ENCODE measurements at regions not wholly inside any gene's neighbourhood (a gene's known extent, or its start where the extent isn't known, plus 50 kb on each side); places are given as distances from the start of the nearest gene placed in this dataset.

GRCh38 chr1:114314576-114314975, 160.9 kb upstream of the SYT6 start:
- no peak for DNase-seq (ENCODE audit: low read depth in 2 of 2)

DNA sequence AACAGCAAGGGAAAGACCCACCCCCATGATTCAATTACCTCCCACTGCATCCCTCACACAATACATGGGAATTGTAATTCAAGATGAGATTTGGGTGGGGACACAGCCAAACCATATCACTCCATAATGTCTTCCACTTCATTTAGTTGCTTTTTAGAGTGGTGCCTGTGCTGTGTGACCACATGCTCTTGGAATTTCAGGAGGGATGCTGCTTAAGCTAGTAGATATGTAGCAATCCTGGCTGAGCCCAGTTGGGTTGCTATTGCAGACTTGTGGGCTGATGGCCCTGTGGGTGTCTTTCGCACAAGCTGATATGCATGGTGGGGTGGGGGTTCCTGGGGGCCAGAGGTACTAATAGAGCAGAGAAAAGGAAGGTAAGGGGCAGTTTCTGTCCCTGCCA, 160.4 kb upstream of the SYT6 start:
- DNase-seq (ENCODE audit: low read depth in 2 of 2): no peak

- no peak for DNase-seq (ENCODE audit: low read depth in 2 of 2)
Observed at GRCh38 chr1:114310695-114311271, 157.1 kb upstream of the SYT6 start.

- no peak for DNase-seq (ENCODE audit: low read depth in 2 of 2)
Observed at GRCh38 chr1:114302821-114303220, 149.2 kb upstream of the SYT6 start.

- no peak for DNase-seq (ENCODE audit: low read depth in 2 of 2)
Observed at GRCh38 chr1:114299331-114299975, 145.8 kb upstream of the SYT6 start.

DNA sequence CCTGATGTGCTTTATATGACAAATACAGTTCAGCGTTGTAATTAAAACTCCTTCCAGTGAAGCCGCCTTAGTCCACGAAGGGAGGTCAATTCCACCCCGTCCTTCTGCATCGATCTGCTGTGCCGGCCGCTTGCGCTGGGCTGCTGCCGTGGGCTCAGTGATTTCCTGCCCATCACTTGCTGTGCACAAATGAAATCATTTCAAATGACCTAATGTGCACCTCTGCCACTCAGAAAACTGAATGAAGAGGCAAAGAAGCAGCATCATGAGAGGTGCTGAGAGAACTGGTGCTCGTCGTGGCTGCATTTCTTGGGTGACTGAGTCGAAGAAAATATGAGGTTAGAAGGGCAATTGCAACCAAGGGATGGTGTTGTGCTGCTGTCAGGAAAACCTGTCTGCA, 144.3 kb upstream of the SYT6 start:
- no peak for DNase-seq (ENCODE audit: low read depth in 2 of 2)

DNA sequence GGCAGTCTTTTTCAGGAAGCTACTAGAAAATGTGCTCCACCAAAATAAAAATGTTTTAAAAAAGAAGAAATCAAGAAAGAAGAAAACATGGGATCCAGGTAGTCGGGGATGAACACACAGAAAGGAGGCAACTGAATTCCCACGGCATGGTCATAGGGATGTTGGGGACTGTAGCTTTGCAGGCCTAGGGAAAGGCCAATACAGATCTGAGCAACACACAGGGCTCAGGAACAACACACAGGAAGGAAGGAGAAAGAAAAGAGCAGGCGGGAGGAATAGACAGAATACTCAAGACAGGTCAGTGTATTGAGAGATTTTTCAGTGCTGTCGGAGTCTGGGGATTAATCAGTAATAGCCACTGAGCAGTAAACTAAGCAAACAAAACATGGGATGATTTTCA, 142.7 kb upstream of the SYT6 start:
- no peak for DNase-seq (ENCODE audit: low read depth in 2 of 2)

DNA sequence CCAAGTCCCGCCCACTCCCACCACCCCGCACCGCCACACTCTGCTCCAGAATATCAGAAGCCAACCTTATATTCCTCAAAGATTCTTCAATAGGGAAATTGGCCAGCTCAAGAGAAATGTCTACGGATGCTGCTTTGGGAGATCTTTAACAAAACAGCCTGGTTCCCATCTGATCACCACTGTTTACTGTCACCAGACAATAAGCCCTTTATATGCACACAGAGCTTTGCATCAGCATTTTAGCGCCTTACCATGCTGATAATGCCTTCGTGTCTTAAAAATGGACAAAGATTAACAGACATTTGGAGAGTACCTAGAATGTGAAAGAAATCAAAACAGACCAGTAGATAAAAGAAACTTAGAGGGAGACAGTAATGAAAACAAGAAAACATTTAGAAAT, 141.7 kb upstream of the SYT6 start:
- no peak for DNase-seq (ENCODE audit: low read depth in 2 of 2)

- DNase-seq (ENCODE audit: low read depth in 2 of 2): no peak
Observed at GRCh38 chr1:114292835-114293234, 139.2 kb upstream of the SYT6 start.

- DNase-seq (ENCODE audit: low read depth in 2 of 2): no peak
Observed at GRCh38 chr1:114292194-114292593, 138.5 kb upstream of the SYT6 start.

DNA sequence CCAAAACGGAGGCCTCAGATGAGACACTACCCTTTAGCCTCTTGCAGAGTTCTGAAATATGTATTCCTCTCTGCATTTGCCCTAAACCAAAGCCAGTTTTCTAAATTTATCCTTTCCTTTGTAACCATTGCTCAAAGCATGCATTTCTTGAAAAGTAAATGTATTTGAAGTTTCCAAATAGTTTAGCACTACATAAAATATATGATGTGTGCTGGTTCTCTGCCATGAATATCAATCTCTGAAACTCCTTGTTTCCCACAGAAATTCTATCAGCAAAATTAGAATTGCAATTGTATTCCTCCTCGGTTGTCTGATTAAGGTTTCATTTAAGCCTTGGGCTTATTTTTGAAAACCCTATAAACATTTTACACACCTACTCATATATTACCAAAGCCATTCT, 137.1 kb upstream of the SYT6 start:
- DNase-seq (ENCODE audit: low read depth in 2 of 2): no peak

DNA sequence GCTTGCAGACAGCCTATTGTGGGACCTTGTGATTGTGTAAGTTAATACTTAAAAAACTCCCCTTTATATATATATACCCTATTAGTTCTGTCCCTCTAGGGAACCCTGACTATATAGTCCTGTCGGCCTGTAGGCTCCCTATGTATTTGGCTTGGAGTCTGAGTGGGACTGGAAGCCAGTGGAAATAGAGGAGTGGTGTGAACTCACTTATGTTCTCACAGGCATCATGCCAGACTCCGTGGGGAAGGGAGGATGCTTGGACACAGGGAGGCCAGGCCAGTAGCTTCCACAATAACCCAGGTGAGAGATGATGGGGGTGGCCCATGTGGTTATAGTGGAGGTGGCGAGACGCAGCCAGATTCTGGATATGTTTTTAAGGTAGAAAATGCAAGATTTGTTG, 136.7 kb upstream of the SYT6 start:
- DNase-seq (ENCODE audit: low read depth in 2 of 2): no peak

DNA sequence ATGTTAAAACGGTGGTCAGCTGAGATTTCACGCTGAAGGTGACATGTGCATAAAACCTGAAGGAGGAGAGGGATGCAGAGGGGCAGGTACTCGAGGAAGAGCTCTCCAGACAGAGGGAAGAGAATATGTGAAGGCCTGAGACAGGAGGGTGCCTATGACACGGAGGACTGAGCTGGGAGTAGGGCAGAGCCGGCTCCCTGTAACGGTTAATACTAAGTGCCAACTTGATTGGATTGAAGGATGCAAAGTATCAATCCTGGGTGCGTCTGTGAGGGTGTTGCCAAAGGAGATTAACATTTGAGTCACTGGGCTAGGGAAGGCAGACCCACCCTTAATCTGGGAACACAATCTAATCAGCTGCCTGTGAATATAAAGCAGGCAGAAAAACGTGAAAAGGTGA, 136.2 kb upstream of the SYT6 start:
- DNase-seq (ENCODE audit: low read depth in 2 of 2): no peak

GRCh38 chr1:114289306-114289705, 135.6 kb upstream of the SYT6 start:
- no peak for DNase-seq (ENCODE audit: low read depth in 2 of 2)

- DNase-seq (ENCODE audit: low read depth in 2 of 2): no peak
Observed at GRCh38 chr1:114286960-114287359, 133.3 kb upstream of the SYT6 start.

DNA sequence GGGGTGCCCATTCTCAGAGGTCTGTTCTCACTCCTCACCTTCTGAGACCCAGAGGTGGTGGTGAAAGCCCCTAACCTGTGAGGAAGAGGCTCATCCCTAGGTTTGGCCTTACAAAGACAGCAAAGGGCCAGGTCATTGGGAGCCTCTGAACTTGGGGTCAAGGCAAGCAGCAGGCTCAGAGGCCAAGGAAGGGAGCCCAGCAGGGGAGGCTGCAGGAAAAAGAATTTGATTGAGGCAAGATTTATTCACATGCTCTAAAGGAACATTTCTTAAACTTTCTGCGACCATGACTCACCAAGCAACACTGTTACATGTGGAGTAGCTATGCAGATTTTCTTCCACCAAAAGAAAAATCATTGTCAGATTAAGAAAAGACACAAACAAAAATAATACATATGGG, 132.5 kb upstream of the SYT6 start:
- DNase-seq (ENCODE audit: low read depth in 2 of 2): no peak

- DNase-seq (ENCODE audit: low read depth in 2 of 2): peak; percentile 53 to 64
Observed at GRCh38 chr1:114282751-114283403, 129.2 kb upstream of the SYT6 start.

- DNase-seq (ENCODE audit: low read depth in 2 of 2): no peak
Observed at GRCh38 chr1:114278911-114279310, 125.2 kb upstream of the SYT6 start.

GRCh38 chr1:114278430-114278829, 124.8 kb upstream of the SYT6 start:
- no peak for DNase-seq (ENCODE audit: low read depth in 2 of 2)

GRCh38 chr1:114274621-114275317, 121.1 kb upstream of the SYT6 start:
- no peak for DNase-seq (ENCODE audit: low read depth in 2 of 2)

DNA sequence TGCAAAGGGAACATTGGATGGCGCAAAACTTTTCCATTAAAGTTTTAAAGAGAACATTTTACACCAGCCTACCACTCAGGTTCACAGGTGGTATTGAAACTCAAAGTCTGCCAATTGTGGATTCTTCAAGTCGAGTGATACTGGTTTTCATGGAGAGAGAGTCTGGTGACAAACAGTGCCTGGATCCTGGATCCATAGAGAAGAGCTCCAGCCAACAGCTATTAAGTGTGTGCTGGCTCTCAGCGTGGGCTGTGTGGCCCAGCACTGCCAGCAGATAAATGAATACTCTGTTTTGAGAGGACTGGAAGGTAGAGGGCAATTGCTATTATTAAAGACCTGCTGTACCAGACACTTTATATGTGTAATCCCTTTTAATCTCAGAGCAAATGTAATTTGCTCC, 118.9 kb upstream of the SYT6 start:
- no peak for DNase-seq (ENCODE audit: low read depth in 2 of 2)

DNA sequence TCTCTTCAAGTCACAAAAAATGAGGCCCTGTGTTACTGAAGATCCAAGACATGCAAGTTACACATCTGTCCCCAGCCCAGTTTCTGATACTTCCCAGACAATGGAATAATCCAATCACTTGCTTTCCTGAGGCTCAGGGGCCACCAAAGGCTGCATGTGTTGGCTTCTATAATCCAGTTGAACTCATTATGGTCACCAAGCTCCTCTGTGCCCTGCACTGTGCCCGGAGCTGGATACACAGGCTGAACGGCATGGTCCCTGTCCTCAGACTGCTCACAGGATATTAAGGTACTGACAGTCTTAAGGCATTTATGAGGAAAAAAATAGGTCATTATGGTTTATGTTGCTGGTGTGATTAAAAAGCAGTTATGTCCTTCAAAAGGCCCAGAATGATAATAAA, 117.0 kb upstream of the SYT6 start:
- DNase-seq (ENCODE audit: low read depth in 2 of 2): no peak

DNA sequence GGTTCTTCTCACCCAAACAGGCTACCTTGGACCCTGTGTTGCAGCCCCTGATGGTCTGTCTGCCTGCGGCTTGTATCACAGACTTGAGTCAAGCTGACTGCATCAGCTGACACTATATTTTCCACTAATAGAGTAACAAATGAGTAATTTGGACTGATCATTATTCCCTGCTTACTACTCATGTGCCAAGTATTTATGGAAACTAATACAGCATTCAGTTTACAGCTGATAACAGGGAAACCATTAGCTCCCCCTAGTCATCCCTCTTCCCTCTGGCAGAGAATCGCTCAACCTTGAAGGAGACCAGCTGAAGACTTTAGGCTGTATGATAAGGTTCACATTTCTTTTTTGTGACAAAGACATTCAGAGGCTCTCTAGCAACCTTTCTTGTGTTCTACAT, 116.6 kb upstream of the SYT6 start:
- DNase-seq (ENCODE audit: low read depth in 2 of 2): no peak

Measured in stimulated activated CD8-positive, alpha-beta memory T cell treated with anti-CD3 and anti-CD28 coated beads, Interleukin-15, amount 100 ng/mL, for 4 hours (primary cell).